DMS114 treated with DMSO at 0.1 percent for 48 hours (cell line): ENCODE measurements at regions not wholly inside any gene's neighbourhood (a gene's known extent, or its start where the extent isn't known, plus 50 kb on each side); places are given as distances from the start of the nearest gene placed in this dataset.
"Not testable (repeated sequence)": the region's sequence is repeated elsewhere in the genome, so short reads cannot be mapped to it uniquely, and the experiment has no call there.

Source experiments
- DNase-seq: peaks from one replicate; lab custom pipeline; 2025; ENCODE audit not compliant: unreplicated experiment; lab: John Stamatoyannopoulos, UW

- DNase-seq = no peak
Observed at GRCh38 chr15:69704700-69705099, 252.1 kb downstream of the RPLP1 start.

- DNase-seq = no peak
Observed at GRCh38 chr15:69706353-69707097, 253.9 kb downstream of the RPLP1 start.

GRCh38 chr15:69707241-69707640 lies 254.6 kb downstream of the RPLP1 start:
- DNase-seq = not testable (repeated sequence)

- not testable (repeated sequence) for DNase-seq
Observed at GRCh38 chr15:69708436-69709122, 256.0 kb downstream of the RPLP1 start.

- DNase-seq = no peak
Observed at GRCh38 chr15:69712991-69713390, 260.4 kb downstream of the RPLP1 start.

- DNase-seq = no peak
Observed at GRCh38 chr15:69713726-69714559, 261.3 kb downstream of the RPLP1 start.

GRCh38 chr15:69715210-69715609 lies 262.6 kb downstream of the RPLP1 start:
- no peak for DNase-seq

- no peak for DNase-seq
Observed at GRCh38 chr15:69718436-69718835, 265.8 kb downstream of the RPLP1 start.

- no peak for DNase-seq
Observed at GRCh38 chr15:69718916-69719315, 266.3 kb downstream of the RPLP1 start.

- no peak for DNase-seq
Observed at GRCh38 chr15:69719527-69720240, 267.1 kb downstream of the RPLP1 start.

GRCh38 chr15:69720536-69720935 lies 267.9 kb downstream of the RPLP1 start:
- DNase-seq = no peak

GRCh38 chr15:69722924-69723323 lies 270.3 kb downstream of the RPLP1 start:
- DNase-seq = no peak

GRCh38 chr15:69723404-69724096 lies 270.9 kb downstream of the RPLP1 start:
- no peak for DNase-seq

- no peak for DNase-seq
Observed at GRCh38 chr15:69724333-69724732, 271.7 kb downstream of the RPLP1 start.

- DNase-seq = no peak
Observed at GRCh38 chr15:69725275-69725674, 272.7 kb downstream of the RPLP1 start.

GRCh38 chr15:69725957-69726356 lies 273.3 kb downstream of the RPLP1 start:
- DNase-seq = no peak

GRCh38 chr15:69727121-69727924 lies 274.7 kb downstream of the RPLP1 start:
- no peak for DNase-seq

GRCh38 chr15:69729167-69729748 lies 276.6 kb downstream of the RPLP1 start:
- DNase-seq = no peak
